Fibroblast of gingiva (primary cell): ENCODE measurements at regions not wholly inside any gene's neighbourhood (a gene's known extent, or its start where the extent isn't known, plus 50 kb on each side); places are given as distances from the start of the nearest gene placed in this dataset.

Experiments used
- DNase-seq: peaks from one replicate; pipeline ENCODE4 v3.0.0-alpha.2; 2011; ENCODE audit warnings: low read depth

GRCh38 chr3:132822266-132822665, 100.1 kb upstream of the NPHP3 start:
- DNase-seq, result no peak

GRCh38 chr3:132821314-132821713, 99.1 kb upstream of the NPHP3 start:
- no peak for DNase-seq

DNA sequence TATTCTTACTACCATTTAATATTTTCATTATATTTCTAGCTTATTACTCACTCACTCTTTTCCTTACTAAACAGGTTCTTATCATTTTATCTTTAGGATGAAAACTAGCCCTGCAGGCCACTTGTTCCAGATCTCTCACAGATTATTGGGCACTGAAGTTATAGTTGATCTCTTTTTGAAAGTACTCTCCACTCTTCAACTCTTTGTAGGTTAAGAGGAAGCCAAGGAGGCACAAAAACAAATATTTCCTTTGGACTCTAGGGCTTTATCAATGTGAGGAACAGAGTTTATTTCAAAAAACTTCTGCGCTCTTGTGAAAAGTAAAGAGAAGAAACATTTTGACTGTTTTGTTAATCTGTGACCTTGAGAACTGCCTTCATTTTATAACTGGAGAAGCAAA, 96.0 kb upstream of the NPHP3 start:
- DNase-seq, result no peak

GRCh38 chr3:132817646-132818177, 95.5 kb upstream of the NPHP3 start:
- DNase-seq, result no peak

- DNase-seq, result no peak
Observed at GRCh38 chr3:132805071-132805470, 82.9 kb upstream of the NPHP3 start.

DNA sequence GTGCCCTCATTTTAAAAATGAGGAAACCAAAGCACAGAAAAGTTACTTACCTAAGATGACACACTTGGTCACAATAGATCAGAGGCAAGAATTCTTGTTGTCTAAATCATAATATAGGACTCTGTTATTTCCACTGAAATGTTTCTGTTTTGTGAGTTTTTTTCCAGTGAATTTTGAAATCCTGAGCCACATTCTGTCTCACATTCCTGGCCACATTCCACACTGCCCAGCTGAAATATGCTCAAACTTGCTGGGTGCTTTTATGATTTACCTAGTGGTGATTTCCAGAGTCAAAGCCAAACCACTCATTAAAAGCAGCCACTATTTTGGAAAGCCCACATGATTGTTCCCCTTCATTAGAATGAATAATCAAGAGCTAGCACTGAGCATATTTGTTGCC, 82.3 kb upstream of the NPHP3 start:
- DNase-seq, result peak; percentile 4

- no peak for DNase-seq
Observed at GRCh38 chr3:132803889-132804288, 81.7 kb upstream of the NPHP3 start.

DNA sequence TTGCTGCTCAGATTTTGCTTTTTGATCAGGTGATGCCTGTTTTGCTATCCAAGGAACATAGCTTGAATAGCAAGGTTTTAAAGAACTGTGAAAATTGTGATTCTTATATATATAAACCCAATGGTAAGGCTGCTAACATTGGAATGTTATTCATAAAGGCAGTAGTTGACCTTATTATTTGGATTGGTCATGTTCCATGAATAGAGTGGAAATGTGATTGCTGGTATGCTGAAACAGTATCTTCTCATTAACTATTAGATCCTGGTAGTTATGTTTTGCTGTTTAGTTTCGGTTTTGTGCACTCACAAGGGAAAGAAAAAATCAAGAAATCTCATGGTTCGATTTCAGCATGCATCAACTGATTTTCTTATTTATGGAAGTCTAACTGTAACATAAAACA, 78.7 kb upstream of the NPHP3 start:
- DNase-seq, result no peak

- DNase-seq, result no peak
Observed at GRCh38 chr3:132790806-132791205, 68.6 kb upstream of the NPHP3 start.

- no peak for DNase-seq
Observed at GRCh38 chr3:132789959-132790358, 67.8 kb upstream of the NPHP3 start.

GRCh38 chr3:132788301-132788671, 66.1 kb upstream of the NPHP3 start:
- peak; percentile 39 for DNase-seq

GRCh38 chr3:132787616-132788300, 65.5 kb upstream of the NPHP3 start:
- DNase-seq, result no peak

GRCh38 chr3:132786890-132787289, 64.7 kb upstream of the NPHP3 start:
- DNase-seq, result no peak

- no peak for DNase-seq
Observed at GRCh38 chr3:132785292-132785691, 63.1 kb upstream of the NPHP3 start.

GRCh38 chr3:132784502-132785025, 62.4 kb upstream of the NPHP3 start:
- no peak for DNase-seq

- DNase-seq, result no peak
Observed at GRCh38 chr3:132783152-132783551, 60.9 kb upstream of the NPHP3 start.

DNA sequence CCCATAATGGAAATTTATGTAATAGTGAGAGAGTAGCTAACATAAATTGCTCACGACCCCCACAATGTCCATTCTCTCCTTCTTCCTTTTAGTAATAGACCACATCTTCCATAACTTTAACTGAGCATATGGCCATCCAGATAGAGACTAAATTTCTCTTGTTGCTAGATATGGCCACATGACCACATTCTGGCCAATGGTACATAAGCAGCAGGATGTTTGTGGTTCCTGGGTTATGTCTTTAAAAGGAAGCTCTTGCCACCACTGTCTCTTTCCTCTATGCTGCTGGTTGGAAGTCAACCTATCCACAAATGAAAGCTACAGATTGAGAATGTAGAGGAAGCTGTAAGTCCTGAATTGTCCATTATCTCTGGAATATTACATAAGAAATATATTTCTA, 59.7 kb upstream of the NPHP3 start:
- DNase-seq, result no peak

- no peak for DNase-seq
Observed at GRCh38 chr3:132777171-132777570, 55.0 kb upstream of the NPHP3 start.

DNA sequence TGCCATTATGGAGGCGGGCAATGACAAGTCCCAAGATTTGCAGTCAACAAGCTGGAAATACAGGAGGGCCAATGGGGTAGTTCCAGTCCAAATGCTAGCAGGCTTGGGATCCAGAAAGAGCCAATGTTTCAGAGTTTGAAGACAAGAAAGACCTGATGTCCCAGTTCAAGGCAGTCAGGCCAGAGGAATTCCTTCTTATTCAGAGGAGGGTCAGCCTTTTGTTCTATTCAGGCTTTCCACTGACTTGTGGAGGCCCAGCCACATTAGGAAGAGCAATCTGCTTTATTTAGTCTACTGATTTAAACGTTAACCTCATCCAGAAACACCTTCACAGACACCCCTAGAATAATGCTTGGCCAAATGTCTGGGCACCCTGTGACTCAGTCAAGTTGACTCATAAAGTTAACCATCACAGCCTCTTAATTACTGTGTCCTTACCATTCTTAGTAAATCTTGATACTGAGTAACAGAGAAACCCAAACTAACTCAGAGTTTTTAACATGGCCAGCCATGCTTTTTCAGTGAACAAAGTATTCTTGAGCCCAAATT, 50.9 kb upstream of the NPHP3 start:
- DNase-seq, result no peak

- DNase-seq, result no peak
Observed at GRCh38 chr3:132772252-132772651, 50.0 kb upstream of the NPHP3 start.
